H1 (cell line): ENCODE measurements at regions not wholly inside any gene's neighbourhood (a gene's known extent, or its start where the extent isn't known, plus 50 kb on each side); places are given as distances from the start of the nearest gene placed in this dataset.

Source experiments
- CTCF ChIA-PET: fragments of 300-600 bp; sonication (Branson Sonifier 250); formaldehyde crosslinking; loops from one replicate; lab custom pipeline; 2021; ENCODE audit not compliant: partially characterized antibody; lab: Charles Lee
- POLR2A ChIA-PET: fragments of 300-600 bp; sonication (Branson Sonifier 250); formaldehyde crosslinking; loops from one replicate; lab custom pipeline; 2021; ENCODE audit warnings: inconsistent platforms; ENCODE audit not compliant: partially characterized antibody; lab: Charles Lee
- DNase-seq, 2 experiments: peaks; one replicate each; pipeline versions ENCODE4 v3.0.0 to v3.0.0-alpha.2; 2010 to 2022; ENCODE audit warnings: low spot score in 2 of 2, low read depth in 1 of 2, mixed read lengths in 1 of 2
- FAIRE-seq: peaks from 2 replicates; lab custom pipeline; 2011; peaks lifted over from hg19 to GRCh38; lab: Jason Lieb, UNC
- H2AFZ ChIP-seq: 2 replicates; pipeline ENCODE4 v1.8.1; 2012; ENCODE audit warnings: low read length, inconsistent platforms
- H2AK5ac ChIP-seq: 2 replicates; pipeline ENCODE4 v1.6.1; 2013; ENCODE audit warnings: low read depth, low read length
- H2BK120ac ChIP-seq: replicated peaks from 2 replicates; pipeline ENCODE3; 2013; ENCODE audit warnings: low read depth, low read length, inconsistent platforms
- H2BK12ac ChIP-seq: 2 replicates; pipeline ENCODE4 v1.6.1; 2013; ENCODE audit warnings: low read depth, low read length
- H2BK15ac ChIP-seq: 2 replicates; pipeline ENCODE4 v1.6.1; 2013; ENCODE audit warnings: low read length
- H2BK20ac ChIP-seq: 2 replicates; pipeline ENCODE4 v1.6.1; 2013; ENCODE audit warnings: low read length
- H2BK5ac ChIP-seq: 2 replicates; pipeline ENCODE4 v1.6.1; 2013; ENCODE audit warnings: low read depth, low read length
- H3K14ac ChIP-seq: 2 replicates; pipeline ENCODE4 v1.6.1; 2013; ENCODE audit warnings: inconsistent platforms; ENCODE audit not compliant: insufficient read length
- H3K18ac ChIP-seq: 2 replicates; pipeline ENCODE4 v1.6.1; 2013; ENCODE audit warnings: low read length; ENCODE audit errors: extremely low read depth
- H3K23ac ChIP-seq: 2 replicates; pipeline ENCODE4 v1.6.1; 2013; ENCODE audit warnings: inconsistent platforms; ENCODE audit not compliant: insufficient read length
- H3K23me2 ChIP-seq: 2 replicates; pipeline ENCODE4 v1.6.1; 2013; ENCODE audit warnings: low read depth, low read length
- H3K27ac ChIP-seq: 2 replicates; pipeline ENCODE4 v1.6.1; 2011; ENCODE audit warnings: low read depth, low read length, inconsistent platforms
- H3K27me3 ChIP-seq, 4 experiments: replicated peaks in 1 of 4; 1 replicate in 1 of 4; 2 replicates in 3 of 4; pipeline versions ENCODE4 v1.6.1 to v1.8.1; 2011 to 2013; ENCODE audit warnings: low read length in 3 of 4, mild to moderate bottlenecking in 3 of 4, inconsistent platforms in 2 of 4, mixed read lengths in 2 of 4, moderate library complexity in 1 of 4; ENCODE audit not compliant: control insufficient read depth in 3 of 4, insufficient read depth in 3 of 4; ENCODE audit errors: extremely low read depth in 1 of 4
- H3K36me3 ChIP-seq, 4 experiments: 2 replicates each; pipeline versions ENCODE4 v1.6.1 to v1.8.1; 2011 to 2013; ENCODE audit warnings: mild to moderate bottlenecking in 4 of 4, low read length in 3 of 4, moderate library complexity in 2 of 4, control low read depth in 1 of 4, inconsistent platforms in 1 of 4; ENCODE audit not compliant: insufficient read depth in 4 of 4, control insufficient read depth in 2 of 4
- H3K4ac ChIP-seq: replicated peaks from 2 replicates; pipeline ENCODE3; 2013; ENCODE audit warnings: low read length, low read depth, mixed read lengths, inconsistent platforms; ENCODE audit not compliant: insufficient read length
- H3K4me1 ChIP-seq, 4 experiments: replicated peaks in 1 of 4; 1 replicate in 1 of 4; 2 replicates in 3 of 4; pipeline versions ENCODE4 v1.6.1 to v1.8.1; 2011 to 2013; ENCODE audit warnings: low read length in 3 of 4, inconsistent platforms in 2 of 4, mixed read lengths in 1 of 4; ENCODE audit not compliant: insufficient read depth in 4 of 4, control insufficient read depth in 3 of 4
- H3K4me2 ChIP-seq, 2 experiments: 2 replicates each; pipeline versions ENCODE4 v1.6.1 to v1.8.1; 2011 to 2013; ENCODE audit warnings: low read depth in 2 of 2, low read length in 2 of 2, control low read depth in 1 of 2, inconsistent platforms in 1 of 2, mild to moderate bottlenecking in 1 of 2; ENCODE audit not compliant: insufficient read depth in 1 of 2
- H3K4me3 ChIP-seq, 4 experiments: fragments of 200-600, 300-600 bp in 1 of 4; sonication (generic), shearing (Covaris generic), sonication (Bioruptor Twin) in 1 of 4; 2 replicates each; pipeline versions ENCODE4 v1.5.1 to v1.8.1; 2011 to 2016; ENCODE audit warnings: low read length in 4 of 4, low read depth in 3 of 4, control low read depth in 2 of 4, inconsistent platforms in 2 of 4, mild to moderate bottlenecking in 2 of 4, mixed read lengths in 1 of 4, moderate library complexity in 1 of 4; ENCODE audit not compliant: insufficient read depth in 2 of 4; ENCODE audit errors: extremely low read depth in 1 of 4
- H3K56ac ChIP-seq: replicated peaks from 2 replicates; pipeline ENCODE3; 2013; ENCODE audit warnings: low read depth, mild to moderate bottlenecking, mixed read lengths, low read length, inconsistent platforms; ENCODE audit not compliant: insufficient read length
- H3K79me1 ChIP-seq: 2 replicates; pipeline ENCODE4 v1.6.1; 2013; ENCODE audit warnings: low read depth, low read length, control low read depth
- H3K79me2 ChIP-seq, 2 experiments: 2 replicates each; pipeline versions ENCODE4 v1.6.1 to v1.8.1; 2012 to 2013; ENCODE audit warnings: low read length in 2 of 2, mild to moderate bottlenecking in 2 of 2, inconsistent platforms in 1 of 2; ENCODE audit not compliant: insufficient read depth in 2 of 2, control insufficient read depth in 1 of 2
- H3K9ac ChIP-seq, 4 experiments: replicated peaks in 1 of 4; 1 replicate in 1 of 4; 2 replicates in 3 of 4; pipeline versions ENCODE4 v1.6.1 to v1.8.1; 2011 to 2013; ENCODE audit warnings: low read depth in 3 of 4, low read length in 3 of 4, control low read depth in 2 of 4, mild to moderate bottlenecking in 2 of 4, moderate library complexity in 2 of 4, inconsistent platforms in 1 of 4; ENCODE audit errors: extremely low read depth in 1 of 4
- H3K9me3 ChIP-seq, 2 experiments: 2 replicates each; pipeline versions ENCODE4 v1.6.1 to v1.8.1; 2012 to 2013; ENCODE audit warnings: mild to moderate bottlenecking in 2 of 2, moderate library complexity in 2 of 2, control low read depth in 1 of 2, inconsistent platforms in 1 of 2, low read depth in 1 of 2, low read length in 1 of 2, mixed read lengths in 1 of 2; ENCODE audit not compliant: insufficient read depth in 2 of 2
- H4K20me1 ChIP-seq, 2 experiments: replicated peaks in 1 of 2; 2 replicates each; pipeline versions ENCODE3 to v1.8.1; 2011 to 2013; ENCODE audit warnings: inconsistent platforms in 2 of 2, low read length in 2 of 2, mild to moderate bottlenecking in 1 of 2; ENCODE audit not compliant: insufficient read depth in 2 of 2, control insufficient read depth in 1 of 2
- H4K5ac ChIP-seq: 2 replicates; pipeline ENCODE4 v1.6.1; 2013; ENCODE audit warnings: low read length, low read depth, mixed read lengths, inconsistent platforms; ENCODE audit not compliant: insufficient read length
- H4K8ac ChIP-seq: 2 replicates; pipeline ENCODE4 v1.8.0; 2013; ENCODE audit warnings: mild to moderate bottlenecking, moderate library complexity, low read length, inconsistent platforms; ENCODE audit not compliant: insufficient read depth; ENCODE audit errors: extremely low read depth
- H4K91ac ChIP-seq: replicated peaks from 2 replicates; pipeline ENCODE3; 2013; ENCODE audit warnings: low read length, mixed read lengths, inconsistent platforms; ENCODE audit not compliant: insufficient read length
- ATF2 ChIP-seq: IDR thresholded peaks from 2 replicates; pipeline ENCODE4 v1.6.1; 2012; ENCODE audit warnings: low read length, inconsistent platforms
- ATF3 ChIP-seq: IDR thresholded peaks from 2 replicates; pipeline ENCODE4 v1.6.1; 2011; ENCODE audit warnings: low read depth, mild to moderate bottlenecking, low read length; ENCODE audit not compliant: insufficient read depth
- BACH1 ChIP-seq: IDR thresholded peaks from 2 replicates; pipeline ENCODE4 v1.6.1; 2012; ENCODE audit warnings: low read length, improper control_type of control experiment
- E2F6 ChIP-seq: IDR thresholded peaks from 2 replicates; pipeline ENCODE4 v1.6.1; 2012; ENCODE audit warnings: inconsistent platforms
- EP300 ChIP-seq, 2 experiments: IDR thresholded peaks; 1 replicate in 1 of 2; 2 replicates in 1 of 2; pipeline ENCODE4 v1.6.1; 2011 to 2012; ENCODE audit warnings: low read depth in 2 of 2, low read length in 2 of 2, mild to moderate bottlenecking in 2 of 2, borderline replicate concordance in 1 of 2, inconsistent platforms in 1 of 2, moderate library complexity in 1 of 2
- KDM5A ChIP-seq: fragments of 200-600 bp; IDR thresholded peaks from 2 replicates; pipeline ENCODE4 v1.7.1; 2012; ENCODE audit warnings: mild to moderate bottlenecking, low read length, inconsistent platforms, mixed read lengths
- TCF12 ChIP-seq: IDR thresholded peaks from 2 replicates; pipeline ENCODE4 v1.6.1; 2011; ENCODE audit warnings: low read depth, mild to moderate bottlenecking, low read length
- WGBS, 2 experiments: shearing (Covaris generic) in 1 of 2; methylation state at CpG; one replicate each; pipeline versions ENCODE4 v1.1.6 to v1.1.7; 2013 to 2015; ENCODE audit warnings: low lambda C conversion rate in 2 of 2, mixed read lengths in 2 of 2, inconsistent platforms in 1 of 2, low coverage in 1 of 2, missing lambda C conversion rate in 1 of 2; ENCODE audit not compliant: insufficient replicate concordance in 2 of 2, insufficient coverage in 1 of 2, insufficient read length in 1 of 2; ENCODE audit errors: extremely low coverage in 1 of 2, missing lambda C conversion rate in 1 of 2; 5-methylcytosine and 5-hydroxymethylcytosine counted together

- Histone ChIP-seq H2BK12ac (no peak overlapping the region), H2BK20ac (no peak overlapping the region), H3K14ac (no peak overlapping the region), H3K27ac (no peak overlapping the region), H3K36me3 (no peaks in the 10 kb centered on the region), H4K20me1 (no peaks in the 10 kb centered on the region), H3K23me2 (no peaks in the 10 kb centered on the region), H3K79me1 (no peaks in the 10 kb centered on the region), H3K4me2 (no peak overlapping the region), H4K91ac (no peak overlapping the region), H3K4ac (no peak overlapping the region), H4K5ac (no peak overlapping the region), H4K8ac (no peak overlapping the region), H3K56ac (no peak overlapping the region), H3K4me3 (no peak overlapping the region), H3K23ac (no peak overlapping the region), H3K4me1 (no peaks in the 10 kb centered on the region), H2AK5ac (no peak overlapping the region), H3K9me3 (peaks cover 8 to 21% of the 10 kb centered on the region in 2 experiments), H2BK120ac (no peak overlapping the region), H2AFZ (no peak overlapping the region), H3K27me3 (0 out of 7 replicates have a peak, but pooled peaks cover 0 to 3% (median 0%) of the 10 kb centered on the region in 4 experiments), H3K18ac (no peak overlapping the region), H3K9ac (no peak overlapping the region), H2BK5ac (no peak overlapping the region), H3K79me2 (no peaks in the 10 kb centered on the region), H2BK15ac (no peak overlapping the region)
- no peak for TF ChIP-seq ATF3
- TF ChIP-seq BACH1 = no peak
- no peak for TF ChIP-seq EP300 (IDR thresholded peaks at IDR 0.05; ENCODE audit: borderline replicate concordance in 1 of 2, low read depth in 2 of 2, low read length in 2 of 2)
- no peak for TF ChIP-seq E2F6
- TF ChIP-seq ATF2 = no peak
- no peak for TF ChIP-seq TCF12
- no peak for TF ChIP-seq KDM5A
- FAIRE-seq = no peak
- no peak for DNase-seq
- ChIA-PET POLR2A (no interaction called here), CTCF (interaction anchor here (2.2 kb wide), 1 partner anchor 14 kb away, joined by 5 read pairs; no protein-coding TSS in a partner anchor)
- WGBS, 2 experiments = 91% methylated on average over 3 of the region's 3 CpGs; no CpG with 5 or more reads in 1 of the 2 experiments
These were observed 637.5 kb downstream of the NPHP4 start for GRCh38 chr1:5354681-5355080.
